Esophagus (tissue), 2 donors: ENCODE measurements at regions not wholly inside any gene's neighbourhood (a gene's known extent, or its start where the extent isn't known, plus 50 kb on each side); places are given as distances from the start of the nearest gene placed in this dataset.

Source experiments
- H3K27ac ChIP-seq, 2 donors: one replicate each; pipeline ENCODE4 v1.5.1; 2013; ENCODE audit warnings: low read depth in 2 of 2, mild to moderate bottlenecking in 2 of 2, inconsistent platforms in 1 of 2, low read length in 1 of 2, moderate library complexity in 1 of 2
- H3K27me3 ChIP-seq, 2 donors: one replicate each; pipeline ENCODE4 v1.6.1; 2013; ENCODE audit warnings: low read length in 2 of 2, control low read depth in 1 of 2, mild to moderate bottlenecking in 1 of 2; ENCODE audit not compliant: insufficient read depth in 2 of 2, control insufficient read depth in 1 of 2
- H3K36me3 ChIP-seq, 2 donors: one replicate each; pipeline ENCODE4 v1.6.1; 2013; ENCODE audit warnings: low read length in 1 of 2; ENCODE audit not compliant: control insufficient read depth in 2 of 2, insufficient read depth in 2 of 2
- H3K4me1 ChIP-seq, 2 donors: one replicate each; pipeline ENCODE4 v1.6.1; 2013; ENCODE audit warnings: low read length in 1 of 2; ENCODE audit not compliant: control insufficient read depth in 2 of 2, insufficient read depth in 2 of 2
- H3K4me3 ChIP-seq, 2 donors: one replicate each; pipeline ENCODE4 v1.5.1; 2013; ENCODE audit warnings: low read length in 2 of 2, mild to moderate bottlenecking in 2 of 2, low read depth in 1 of 2, moderate library complexity in 1 of 2
- H3K9me3 ChIP-seq, 2 donors: one replicate each; pipeline ENCODE4 v1.6.1; 2013; ENCODE audit warnings: mild to moderate bottlenecking in 2 of 2, low read depth in 1 of 2, low read length in 1 of 2, moderate library complexity in 1 of 2; ENCODE audit not compliant: control insufficient read depth in 2 of 2, insufficient read depth in 1 of 2
- whole genome bisulfite sequencing, 2 donors: extraction: QIAGEN DNeasy Blood & Tissue Kit; methylation state at CpG; one replicate each; pipeline ENCODE4 v1.1.7; 2013; 5-methylcytosine and 5-hydroxymethylcytosine counted together
- donor health status: healthy with polysubstance abuse.
- donor health status: Bipolar disorder and iron deficiency.

GRCh38 chr5:127228540-127229184, 61.9 kb upstream of the MEGF10 start:
- Histone ChIP-seq H3K27ac (peak overlapping the region in 1 of 2 donors; percentile 83), H3K27me3 (no peaks in the 10 kb centered on the region)

GRCh38 chr5:127229185-127229889, 61.3 kb upstream of the MEGF10 start:
- Histone ChIP-seq H3K9me3 (no peaks in the 10 kb centered on the region), H3K27me3 (no peaks in the 10 kb centered on the region), H3K4me1 (peaks cover 0 to 6% of the 10 kb centered on the region in 2 donors), H3K4me3 (peak overlapping the region; percentile 60 to 67), H3K27ac (peak overlapping the region; percentile 77 to 83), H3K36me3 (no peaks in the 10 kb centered on the region)
- WGBS, 2 donors, result 1% methylated on average over 58 to 61 of the region's 61 CpGs

More at GRCh38 chr5:127228540-127229184, 61.9 kb upstream of the MEGF10 start:
- H3K36me3 ChIP-seq, result no peaks in the 10 kb centered on the region
- no peaks in the 10 kb centered on the region for H3K9me3 ChIP-seq
- 64 to 70% methylated on average over 18 of the region's 18 CpGs for WGBS, 2 donors
- H3K4me3 ChIP-seq, result peak overlapping the region in 1 of 2 donors; percentile 60
- peaks cover 0 to 6% of the 10 kb centered on the region in 2 donors for H3K4me1 ChIP-seq

- Histone ChIP-seq H3K27me3 (no peaks in the 10 kb centered on the region), H3K27ac (no peak overlapping the region), H3K4me3 (no peak overlapping the region), H3K9me3 (no peaks in the 10 kb centered on the region), H3K36me3 (no peaks in the 10 kb centered on the region), H3K4me1 (peaks cover 0 to 6% of the 10 kb centered on the region in 2 donors)
- WGBS, 2 donors, result 93 to 94% methylated on average over 3 of the region's 3 CpGs
These were observed 59.5 kb upstream of the MEGF10 start for GRCh38 chr5:127231118-127231517.

GRCh38 chr5:127233590-127233989, 57.0 kb upstream of the MEGF10 start:
- no peak overlapping the region for H3K4me3 ChIP-seq
- H3K9me3 ChIP-seq, result no peaks in the 10 kb centered on the region
- H3K36me3 ChIP-seq, result no peaks in the 10 kb centered on the region
- no peaks in the 10 kb centered on the region for H3K27me3 ChIP-seq
- H3K27ac ChIP-seq, result no peak overlapping the region
- 79 to 80% methylated on average over 3 of the region's 3 CpGs for WGBS, 2 donors
- peaks cover 0 to 6% of the 10 kb centered on the region in 2 donors for H3K4me1 ChIP-seq

- no peaks in the 10 kb centered on the region for H3K27me3 ChIP-seq
- no peak overlapping the region for H3K27ac ChIP-seq
- no peak overlapping the region for H3K4me3 ChIP-seq
- H3K36me3 ChIP-seq, result no peaks in the 10 kb centered on the region
- no peaks in the 10 kb centered on the region for H3K9me3 ChIP-seq
- H3K4me1 ChIP-seq, result peaks cover 0 to under 1% of the 10 kb centered on the region in 2 donors
- 66 to 73% methylated on average over 4 of the region's 4 CpGs for WGBS, 2 donors
These were observed 55.5 kb upstream of the MEGF10 start for GRCh38 chr5:127235136-127235535.

GRCh38 chr5:127236254-127236653, 54.3 kb upstream of the MEGF10 start:
- H3K4me3 ChIP-seq, result no peak overlapping the region
- no peaks in the 10 kb centered on the region for H3K9me3 ChIP-seq
- no peaks in the 10 kb centered on the region for H3K4me1 ChIP-seq
- H3K27me3 ChIP-seq, result no peaks in the 10 kb centered on the region
- no peak overlapping the region for H3K27ac ChIP-seq
- H3K36me3 ChIP-seq, result no peaks in the 10 kb centered on the region
- WGBS, 2 donors, result 70 to 91% methylated on average over 1 of the region's 1 CpG
